DLD1 (cell line): ENCODE measurements at regions not wholly inside any gene's neighbourhood (a gene's known extent, or its start where the extent isn't known, plus 50 kb on each side); places are given as distances from the start of the nearest gene placed in this dataset.
"Not testable (repeated sequence)": the region's sequence is repeated elsewhere in the genome, so short reads cannot be mapped to it uniquely, and the experiment has no call there.

Source experiments
- in situ Hi-C: cut with HindIII; loops from 2 replicates; pipeline ENCODE4 v1.10.0; 2017; ENCODE audit warnings: low sequenced_read_pairs

- in situ Hi-C loops, result no loop called here
Observed at GRCh38 chr2:149686136-149687051, 98.8 kb upstream of the MMADHC start.

GRCh38 chr2:149685401-149685800 lies 97.8 kb upstream of the MMADHC start:
- in situ Hi-C loops, result not testable (repeated sequence)

DNA sequence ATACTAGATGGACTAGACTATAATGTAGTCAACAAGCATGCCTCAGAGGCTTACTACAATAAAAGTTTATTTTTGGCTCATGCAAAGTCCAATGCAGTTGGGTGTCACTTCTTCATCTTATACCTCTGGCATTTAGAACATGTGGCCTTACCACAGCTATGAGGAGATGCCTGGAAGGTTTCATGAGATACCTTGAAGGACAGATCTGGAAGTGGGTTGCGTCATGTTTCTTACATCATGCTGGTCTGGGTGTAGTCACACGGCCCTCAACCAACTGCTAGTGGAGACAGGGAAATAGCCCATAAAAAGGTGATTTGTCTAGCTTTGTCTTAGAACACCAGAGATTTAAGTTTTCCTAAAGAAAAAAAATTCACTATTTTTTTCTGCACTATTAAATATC lies 91.7 kb upstream of the MMADHC start:
- in situ Hi-C loops, result no loop called here

DNA sequence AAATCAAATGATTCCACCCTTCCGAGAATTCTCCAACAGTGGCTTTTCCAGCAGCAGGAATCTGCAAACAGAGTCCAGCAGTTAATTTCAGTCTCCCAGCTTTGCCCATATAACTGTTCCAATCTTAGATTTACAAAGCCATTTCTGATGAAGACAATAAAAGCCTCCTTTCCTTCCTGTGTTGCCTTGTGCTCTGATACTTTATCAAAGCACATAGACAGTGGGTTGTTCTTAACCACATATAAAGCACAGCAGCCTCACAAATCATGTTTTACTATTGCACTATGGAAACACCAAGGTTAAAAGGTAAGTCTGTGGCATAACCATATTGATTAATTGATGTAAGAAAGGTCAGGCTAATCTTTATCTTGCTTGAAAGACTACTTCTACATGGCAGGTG lies 89.8 kb upstream of the MMADHC start:
- in situ Hi-C loops, result no loop called here

GRCh38 chr2:149670086-149670485 lies 82.5 kb upstream of the MMADHC start:
- in situ Hi-C loops, result no loop called here

- in situ Hi-C loops, result no loop called here
Observed at GRCh38 chr2:149666809-149667320, 79.3 kb upstream of the MMADHC start.

GRCh38 chr2:149664896-149665295 lies 77.3 kb upstream of the MMADHC start:
- in situ Hi-C loops, result no loop called here

- in situ Hi-C loops, result no loop called here
Observed at GRCh38 chr2:149662556-149662955, 75.0 kb upstream of the MMADHC start.

- in situ Hi-C loops, result no loop called here
Observed at GRCh38 chr2:149661844-149662243, 74.3 kb upstream of the MMADHC start.

DNA sequence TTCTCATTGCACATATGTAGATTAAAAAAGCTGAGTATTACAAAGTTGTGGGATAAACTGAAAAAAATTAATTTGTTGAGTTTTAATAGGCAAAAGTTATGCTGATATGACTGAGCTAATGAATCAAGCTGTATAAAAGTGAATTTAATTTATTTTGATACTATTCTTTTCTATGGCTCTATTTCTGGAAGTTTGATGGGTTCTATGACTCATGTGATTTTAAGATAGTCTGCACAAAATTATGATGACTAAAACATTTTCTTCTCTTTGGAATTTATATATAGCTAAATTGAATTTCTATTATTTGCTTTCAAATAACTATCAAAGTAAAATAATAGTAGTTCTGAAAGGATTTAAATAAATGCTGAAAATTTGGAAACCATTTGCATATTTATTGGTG lies 71.0 kb upstream of the MMADHC start:
- in situ Hi-C loops, result no loop called here

GRCh38 chr2:149657401-149658040 lies 69.9 kb upstream of the MMADHC start:
- in situ Hi-C loops, result no loop called here

DNA sequence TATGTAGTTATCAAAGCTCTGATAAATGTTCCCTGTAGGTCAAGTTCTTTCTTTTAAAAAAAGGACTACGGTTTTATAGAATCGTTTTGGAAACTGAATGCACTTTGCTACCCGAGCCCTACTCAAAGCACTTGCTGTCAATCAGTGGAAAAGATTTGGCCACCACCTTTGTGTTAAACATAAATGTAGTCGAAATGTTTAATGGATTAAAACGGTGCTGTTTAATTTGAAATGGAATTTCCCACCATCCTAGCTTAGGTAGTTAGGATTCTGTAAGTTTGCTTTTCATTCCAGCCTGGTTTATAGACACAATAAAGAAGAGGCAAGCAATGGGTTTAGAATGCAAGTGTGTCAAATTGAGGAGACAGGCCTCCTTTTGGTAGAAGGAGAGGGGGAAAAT lies 69.4 kb upstream of the MMADHC start:
- in situ Hi-C loops, result no loop called here

DNA sequence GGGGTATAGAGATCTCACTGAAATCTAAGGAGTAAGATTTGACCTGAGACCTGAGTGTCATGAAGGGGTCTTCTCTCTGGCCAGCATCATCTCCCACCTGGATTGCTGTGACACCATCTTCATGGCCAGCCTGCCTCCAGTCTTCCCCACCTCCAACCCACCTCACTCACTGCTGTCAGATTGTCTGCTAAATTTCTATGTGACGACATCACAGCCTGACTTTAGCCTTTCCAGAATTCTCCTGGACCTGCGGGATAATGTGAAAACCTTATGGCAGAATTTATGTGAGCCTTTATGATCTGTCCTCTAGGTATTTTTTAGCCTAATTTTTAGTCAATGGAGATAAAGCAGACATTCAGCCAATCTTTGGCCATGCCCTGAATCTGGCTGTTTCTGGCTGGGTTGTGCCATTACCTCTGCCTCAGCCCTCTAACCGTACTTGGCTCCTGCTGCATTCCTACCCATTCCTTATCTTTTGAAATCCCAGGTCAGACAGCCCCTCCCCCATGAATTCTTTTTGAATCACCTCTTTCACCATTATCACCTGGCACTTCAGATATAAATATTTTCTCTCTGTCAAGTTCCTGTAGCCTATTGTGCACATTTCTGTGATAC lies 66.4 kb upstream of the MMADHC start:
- in situ Hi-C loops, result no loop called here

DNA sequence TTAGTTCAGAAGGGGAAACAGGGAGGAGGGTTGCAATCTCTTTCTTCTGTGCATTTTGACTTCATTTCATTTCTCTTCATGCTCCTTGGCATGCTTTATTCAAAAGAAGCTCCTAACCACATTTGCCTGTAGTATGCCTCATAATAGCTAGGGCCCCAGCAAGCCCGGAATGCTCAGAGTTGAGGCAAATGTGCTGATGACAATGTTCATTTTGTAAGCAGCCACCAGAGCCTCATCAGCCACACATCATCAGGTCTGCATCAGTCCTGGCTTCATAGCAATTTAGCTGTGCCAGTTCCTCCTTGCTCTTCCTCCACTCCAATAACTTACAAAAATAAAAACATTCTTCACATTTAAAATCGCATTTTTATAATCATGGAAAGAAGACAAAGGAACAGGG lies 65.4 kb upstream of the MMADHC start:
- in situ Hi-C loops, result no loop called here

DNA sequence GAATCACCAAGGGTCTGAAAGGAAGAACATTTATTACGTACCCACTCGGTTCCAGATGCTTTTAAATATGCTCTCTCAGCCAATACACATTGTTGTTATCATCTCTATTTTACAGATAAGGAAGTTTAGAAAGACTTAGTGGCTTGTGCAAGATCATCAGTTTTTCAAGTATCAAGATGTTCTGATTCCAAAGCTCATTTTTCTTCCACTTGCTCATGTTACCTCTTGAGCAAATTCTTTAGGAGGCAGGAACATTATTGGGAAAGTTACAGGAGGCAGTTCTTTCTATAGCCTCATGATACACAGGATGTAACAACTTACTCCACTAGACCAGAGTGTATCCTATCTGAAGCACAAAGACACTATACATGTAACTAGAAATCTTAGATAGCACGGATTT lies 65.0 kb upstream of the MMADHC start:
- in situ Hi-C loops, result no loop called here

- in situ Hi-C loops, result no loop called here
Observed at GRCh38 chr2:149651229-149651628, 63.7 kb upstream of the MMADHC start.

DNA sequence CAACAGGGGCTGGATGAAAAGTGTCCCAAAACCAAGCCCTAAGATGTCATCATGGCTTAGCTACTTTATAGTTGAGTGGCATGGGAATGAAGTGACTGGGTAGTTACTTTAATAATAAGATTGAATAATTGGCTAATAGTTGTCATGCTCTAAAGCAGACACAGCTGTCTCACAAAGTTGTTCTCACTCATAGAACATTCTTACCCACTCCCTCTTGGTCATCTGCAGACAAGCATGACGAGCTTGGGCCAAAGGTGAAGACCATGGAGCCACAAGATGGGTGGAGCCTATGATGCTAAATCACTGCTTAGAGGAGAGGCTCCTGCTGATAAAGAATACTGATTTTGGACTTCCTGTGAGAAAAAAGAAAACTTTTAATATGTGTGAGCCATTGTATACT lies 62.4 kb upstream of the MMADHC start:
- in situ Hi-C loops, result no loop called here

DNA sequence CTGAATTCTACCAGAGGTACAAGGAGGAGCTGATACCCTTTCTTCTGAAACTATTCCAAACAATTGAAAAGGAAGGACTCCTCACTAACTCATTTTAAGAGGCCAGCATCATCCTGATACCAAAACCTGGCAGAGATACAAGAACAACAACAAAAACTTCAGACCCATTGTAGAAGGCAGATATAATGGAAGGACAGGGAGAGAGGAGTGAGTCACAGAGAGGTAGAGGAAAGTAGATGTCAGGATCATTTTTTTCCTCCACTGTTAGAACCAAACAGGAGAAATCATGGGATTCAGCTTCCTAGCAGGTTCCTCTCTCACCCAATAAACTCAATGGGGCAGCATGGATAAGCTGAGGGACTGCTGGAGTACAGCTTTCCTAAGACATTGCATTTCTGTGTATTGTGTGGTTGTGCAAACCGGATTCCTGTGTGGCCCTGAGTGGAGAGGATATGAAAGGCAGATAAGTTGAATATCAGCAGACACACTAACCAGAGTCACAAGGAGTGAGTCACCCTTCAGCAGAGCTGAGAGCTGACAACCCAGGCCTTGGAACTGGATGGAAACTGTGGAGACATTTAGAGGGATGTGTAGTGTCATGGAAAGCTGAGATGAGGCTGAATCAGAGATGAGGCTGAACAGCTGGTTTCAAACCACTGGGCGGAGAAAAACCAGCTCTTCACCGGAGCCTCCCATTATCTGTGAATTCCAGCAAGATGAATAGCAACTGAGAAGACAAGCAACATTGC lies 60.9 kb upstream of the MMADHC start:
- in situ Hi-C loops, result loop anchor here (25.0 kb wide), 1 partner anchor 239 kb away; no protein-coding TSS in a partner anchor

GRCh38 chr2:149645391-149645790 lies 57.8 kb upstream of the MMADHC start:
- in situ Hi-C loops, result loop anchor here (25.0 kb wide), 1 partner anchor 242 kb away; no protein-coding TSS in a partner anchor
